GM23338 (cell line): ENCODE measurements at regions not wholly inside any gene's neighbourhood (a gene's known extent, or its start where the extent isn't known, plus 50 kb on each side); places are given as distances from the start of the nearest gene placed in this dataset.

Experiments
- ATAC-seq: fragments of 200-7000 bp; cut with Tn5 transposase; 3 replicates; pipeline ENCODE4 v1.9.1; 2020
- DNase-seq: peaks from one replicate; pipeline ENCODE4 v3.0.0-alpha.2; 2015; ENCODE audit warnings: low spot score
- H2AFZ ChIP-seq: fragments of 200-600 bp; sonication (generic); 2 replicates; pipeline ENCODE4 v1.8.0; 2016; ENCODE audit warnings: antibody characterized with exemption, mild to moderate bottlenecking, moderate library complexity
- H3F3A ChIP-seq: fragments of 200-600 bp; sonication (generic); replicated peaks from 2 replicates; pipeline ENCODE4 v1.8.0; 2017; ENCODE audit warnings: antibody characterized with exemption, mixed run types, low read depth
- H3K27ac ChIP-seq: fragments of 200-600 bp; sonication (generic); 2 replicates; pipeline ENCODE4 v1.6.1; 2016; ENCODE audit warnings: low read depth
- H3K27me3 ChIP-seq: fragments of 200-600 bp; sonication (generic); 2 replicates; pipeline ENCODE4 v1.8.0; 2016; ENCODE audit warnings: mild to moderate bottlenecking, mixed run types, moderate library complexity; ENCODE audit not compliant: insufficient read depth
- H3K36me3 ChIP-seq: fragments of 200-600 bp; sonication (generic); 2 replicates; pipeline ENCODE4 v1.8.0; 2016; ENCODE audit warnings: mild to moderate bottlenecking; ENCODE audit not compliant: insufficient read depth
- H3K4me1 ChIP-seq: fragments of 200-600 bp; sonication (generic); 2 replicates; pipeline ENCODE4 v1.8.0; 2016; ENCODE audit warnings: mild to moderate bottlenecking, moderate library complexity; ENCODE audit not compliant: insufficient read depth
- H3K4me2 ChIP-seq: fragments of 200-600 bp; sonication (generic); 2 replicates; pipeline ENCODE4 v1.7.1; 2017; ENCODE audit warnings: mixed run types
- H3K4me3 ChIP-seq: fragments of 200-600 bp; sonication (generic); 2 replicates; pipeline ENCODE4 v1.6.1; 2016; ENCODE audit warnings: mixed run types
- H3K79me2 ChIP-seq: fragments of 200-600 bp; sonication (generic); replicated peaks from 2 replicates; pipeline ENCODE4 v1.8.0; 2017; ENCODE audit warnings: mild to moderate bottlenecking; ENCODE audit not compliant: insufficient read depth
- H3K9me2 ChIP-seq: fragments of 200-600 bp; sonication (generic); 2 replicates; pipeline ENCODE4 v1.8.0; 2017; ENCODE audit not compliant: insufficient read depth
- H4K20me1 ChIP-seq: fragments of 200-600 bp; sonication (generic); replicated peaks from 2 replicates; pipeline ENCODE4 v1.8.0; 2017; ENCODE audit warnings: mild to moderate bottlenecking; ENCODE audit not compliant: insufficient read depth
- H3K27ac Mint-ChIP-seq: 2 replicates; pipeline ENCODE4 v1.8.0; 2020; ENCODE audit warnings: inconsistent platforms, mild to moderate bottlenecking, moderate library complexity, mixed read lengths
- H3K27me3 Mint-ChIP-seq: 3 replicates; pipeline ENCODE4 v1.8.0; 2022; ENCODE audit warnings: low read depth, mild to moderate bottlenecking, moderate library complexity, mixed read lengths, inconsistent platforms; ENCODE audit not compliant: insufficient read depth, poor library complexity
- H3K36me3 Mint-ChIP-seq: 3 replicates; pipeline ENCODE4 v1.8.0; 2021; ENCODE audit warnings: low read depth, mild to moderate bottlenecking, inconsistent platforms, moderate library complexity, mixed read lengths
- H3K4me1 Mint-ChIP-seq: 3 replicates; pipeline ENCODE4 v1.8.0; 2020; ENCODE audit warnings: mild to moderate bottlenecking, inconsistent platforms, mixed read lengths
- H3K4me3 Mint-ChIP-seq: 3 replicates; pipeline ENCODE4 v1.8.0; 2021; ENCODE audit warnings: moderate library complexity, mild to moderate bottlenecking, inconsistent platforms, mixed read lengths
- H3K9me3 Mint-ChIP-seq: 3 replicates; pipeline ENCODE4 v1.8.0; 2020; ENCODE audit warnings: moderate library complexity, mild to moderate bottlenecking, inconsistent platforms, mixed read lengths
- CREB1 ChIP-seq: fragments of 250-450 bp; sonication (Bioruptor Pico); IDR thresholded peaks from 2 replicates; pipeline ENCODE4 v1.5.0; 2020; ENCODE audit warnings: low read depth, mild to moderate bottlenecking, moderate library complexity
- CTCF ChIP-seq, 2 experiments: fragments of 200-600 bp in 1 of 2; sonication (generic) in 1 of 2; conservative IDR thresholded peaks; 2 replicates each; pipeline versions ENCODE4 v1.5.1 to v1.6.1; 2016 to 2017; ENCODE audit warnings: antibody characterized with exemption in 2 of 2, low read depth in 2 of 2, mild to moderate bottlenecking in 2 of 2, moderate library complexity in 1 of 2
- EZH2 ChIP-seq: fragments of 200-600 bp; sonication (generic); IDR thresholded peaks from one replicate; pipeline ENCODE4 v1.8.0; 2017; ENCODE audit warnings: antibody characterized with exemption, mild to moderate bottlenecking, low read depth; ENCODE audit not compliant: unreplicated experiment
- EZH2phosphoT487 ChIP-seq: fragments of 200-600 bp; sonication (generic); IDR thresholded peaks from one replicate; pipeline ENCODE4 v1.8.1; 2018; ENCODE audit warnings: antibody characterized with exemption; ENCODE audit not compliant: unreplicated experiment
- JUNB ChIP-seq: IDR thresholded peaks from one replicate; pipeline ENCODE4 v1.6.1; 2016; ENCODE audit warnings: antibody characterized with exemption; ENCODE audit not compliant: unreplicated experiment
- NANOG ChIP-seq: IDR thresholded peaks from 2 replicates; pipeline ENCODE4 v1.6.1; 2016; ENCODE audit warnings: antibody characterized with exemption, borderline replicate concordance
- POLR2AphosphoS5 ChIP-seq: IDR thresholded peaks from 2 replicates; pipeline ENCODE4 v1.6.1; 2016; ENCODE audit warnings: antibody characterized with exemption, low read depth
- STAT1 ChIP-seq: IDR thresholded peaks from one replicate; pipeline ENCODE4 v1.6.1; 2016; ENCODE audit warnings: antibody characterized with exemption; ENCODE audit not compliant: unreplicated experiment
- ZNF114 ChIP-seq: fragments of 250-450 bp; sonication (Bioruptor Pico); IDR thresholded peaks from 2 replicates; pipeline ENCODE4 v1.5.0; 2020; ENCODE audit warnings: mild to moderate bottlenecking, moderate library complexity
- ZNF331 ChIP-seq: fragments of 250-450 bp; sonication (Bioruptor Pico); IDR thresholded peaks from 2 replicates; pipeline ENCODE4 v1.5.0; 2020; ENCODE audit warnings: low read depth, mild to moderate bottlenecking, moderate library complexity
- TF ChIP-seq, protein P1 (sequence below): fragments of 250-450 bp; sonication (Bioruptor Pico); IDR thresholded peaks from 2 replicates; pipeline ENCODE4 v1.5.0; 2020; ENCODE audit warnings: mild to moderate bottlenecking, moderate library complexity
- TF ChIP-seq, protein P2 (sequence below): IDR thresholded peaks from 2 replicates; pipeline ENCODE4 v1.6.1; 2016; ENCODE audit warnings: antibody characterized with exemption
- TF ChIP-seq, protein P3 (sequence below): IDR thresholded peaks from one replicate; pipeline ENCODE4 v1.6.1; 2018; ENCODE audit warnings: antibody characterized with exemption; ENCODE audit not compliant: unreplicated experiment

DNA sequence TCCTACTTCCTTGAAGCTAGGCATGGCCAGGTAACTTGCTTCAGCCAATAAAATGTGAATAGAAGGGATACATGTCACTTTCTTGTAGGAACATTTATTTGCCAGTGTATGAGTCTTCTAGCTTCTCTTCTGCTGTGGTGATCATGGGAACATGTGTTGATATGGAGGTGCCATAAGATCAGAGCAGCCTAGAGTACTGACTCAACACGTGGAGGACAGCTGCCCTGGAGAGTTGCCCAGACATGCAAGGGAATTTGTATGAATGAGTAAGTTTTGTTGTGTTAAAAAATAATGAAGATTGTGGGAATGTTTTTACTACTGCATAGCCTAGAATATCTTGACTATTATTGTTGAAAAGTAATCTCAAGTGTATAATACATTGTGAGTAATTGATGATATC, 502.3 kb downstream of the NUF2 start (continued):
- no peak for TF ChIP-seq EZH2phosphoT487

GRCh38 chr1:163824490-163824889, 502.7 kb downstream of the NUF2 start:
- H3F3A ChIP-seq = no peaks in the 10 kb centered on the region
- Mint-ChIP-seq H3K27me3 (no peaks in the 10 kb centered on the region), H3K9me3 (no peaks in the 10 kb centered on the region), H3K4me3 (no peak overlapping the region), H3K36me3 (no peaks in the 10 kb centered on the region), H3K27ac (no peak overlapping the region), H3K4me1 (no peaks in the 10 kb centered on the region)
- H3K9me2 ChIP-seq = peaks cover 14% of the 10 kb centered on the region
- H3K4me3 ChIP-seq = no peak overlapping the region
- ATAC-seq (no peak), DNase-seq (no peak)
- TF ChIP-seq, protein P1, sequence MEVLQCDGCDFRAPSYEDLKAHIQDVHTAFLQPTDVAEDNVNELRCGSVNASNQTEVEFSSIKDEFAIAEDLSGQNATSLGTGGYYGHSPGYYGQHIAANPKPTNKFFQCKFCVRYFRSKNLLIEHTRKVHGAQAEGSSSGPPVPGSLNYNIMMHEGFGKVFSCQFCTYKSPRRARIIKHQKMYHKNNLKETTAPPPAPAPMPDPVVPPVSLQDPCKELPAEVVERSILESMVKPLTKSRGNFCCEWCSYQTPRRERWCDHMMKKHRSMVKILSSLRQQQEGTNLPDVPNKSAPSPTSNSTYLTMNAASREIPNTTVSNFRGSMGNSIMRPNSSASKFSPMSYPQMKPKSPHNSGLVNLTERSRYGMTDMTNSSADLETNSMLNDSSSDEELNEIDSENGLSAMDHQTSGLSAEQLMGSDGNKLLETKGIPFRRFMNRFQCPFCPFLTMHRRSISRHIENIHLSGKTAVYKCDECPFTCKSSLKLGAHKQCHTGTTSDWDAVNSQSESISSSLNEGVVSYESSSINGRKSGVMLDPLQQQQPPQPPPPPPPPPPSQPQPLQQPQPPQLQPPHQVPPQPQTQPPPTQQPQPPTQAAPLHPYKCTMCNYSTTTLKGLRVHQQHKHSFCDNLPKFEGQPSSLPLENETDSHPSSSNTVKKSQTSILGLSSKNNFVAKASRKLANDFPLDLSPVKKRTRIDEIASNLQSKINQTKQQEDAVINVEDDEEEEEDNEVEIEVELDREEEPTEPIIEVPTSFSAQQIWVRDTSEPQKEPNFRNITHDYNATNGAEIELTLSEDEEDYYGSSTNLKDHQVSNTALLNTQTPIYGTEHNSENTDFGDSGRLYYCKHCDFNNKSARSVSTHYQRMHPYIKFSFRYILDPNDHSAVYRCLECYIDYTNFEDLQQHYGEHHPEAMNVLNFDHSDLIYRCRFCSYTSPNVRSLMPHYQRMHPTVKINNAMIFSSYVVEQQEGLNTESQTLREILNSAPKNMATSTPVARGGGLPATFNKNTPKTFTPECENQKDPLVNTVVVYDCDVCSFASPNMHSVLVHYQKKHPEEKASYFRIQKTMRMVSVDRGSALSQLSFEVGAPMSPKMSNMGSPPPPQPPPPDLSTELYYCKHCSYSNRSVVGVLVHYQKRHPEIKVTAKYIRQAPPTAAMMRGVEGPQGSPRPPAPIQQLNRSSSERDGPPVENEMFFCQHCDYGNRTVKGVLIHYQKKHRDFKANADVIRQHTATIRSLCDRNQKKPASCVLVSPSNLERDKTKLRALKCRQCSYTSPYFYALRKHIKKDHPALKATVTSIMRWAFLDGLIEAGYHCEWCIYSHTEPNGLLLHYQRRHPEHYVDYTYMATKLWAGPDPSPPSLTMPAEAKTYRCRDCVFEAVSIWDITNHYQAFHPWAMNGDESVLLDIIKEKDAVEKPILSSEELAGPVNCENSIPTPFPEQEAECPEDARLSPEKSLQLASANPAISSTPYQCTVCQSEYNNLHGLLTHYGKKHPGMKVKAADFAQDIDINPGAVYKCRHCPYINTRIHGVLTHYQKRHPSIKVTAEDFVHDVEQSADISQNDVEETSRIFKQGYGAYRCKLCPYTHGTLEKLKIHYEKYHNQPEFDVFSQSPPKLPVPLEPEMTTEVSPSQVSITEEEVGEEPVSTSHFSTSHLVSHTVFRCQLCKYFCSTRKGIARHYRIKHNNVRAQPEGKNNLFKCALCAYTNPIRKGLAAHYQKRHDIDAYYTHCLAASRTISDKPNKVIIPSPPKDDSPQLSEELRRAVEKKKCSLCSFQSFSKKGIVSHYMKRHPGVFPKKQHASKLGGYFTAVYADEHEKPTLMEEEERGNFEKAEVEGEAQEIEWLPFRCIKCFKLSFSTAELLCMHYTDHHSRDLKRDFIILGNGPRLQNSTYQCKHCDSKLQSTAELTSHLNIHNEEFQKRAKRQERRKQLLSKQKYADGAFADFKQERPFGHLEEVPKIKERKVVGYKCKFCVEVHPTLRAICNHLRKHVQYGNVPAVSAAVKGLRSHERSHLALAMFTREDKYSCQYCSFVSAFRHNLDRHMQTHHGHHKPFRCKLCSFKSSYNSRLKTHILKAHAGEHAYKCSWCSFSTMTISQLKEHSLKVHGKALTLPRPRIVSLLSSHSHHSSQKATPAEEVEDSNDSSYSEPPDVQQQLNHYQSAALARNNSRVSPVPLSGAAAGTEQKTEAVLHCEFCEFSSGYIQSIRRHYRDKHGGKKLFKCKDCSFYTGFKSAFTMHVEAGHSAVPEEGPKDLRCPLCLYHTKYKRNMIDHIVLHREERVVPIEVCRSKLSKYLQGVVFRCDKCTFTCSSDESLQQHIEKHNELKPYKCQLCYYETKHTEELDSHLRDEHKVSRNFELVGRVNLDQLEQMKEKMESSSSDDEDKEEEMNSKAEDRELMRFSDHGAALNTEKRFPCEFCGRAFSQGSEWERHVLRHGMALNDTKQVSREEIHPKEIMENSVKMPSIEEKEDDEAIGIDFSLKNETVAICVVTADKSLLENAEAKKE (CRISPR knock-in tag) = no peak
- TF ChIP-seq EZH2phosphoT487 (no peak), EZH2 (no peak), NANOG (no peak), POLR2AphosphoS5 (no peak), ZNF114 (no peak), ZNF331 (no peak), CREB1 (CRISPR knock-in tag) (no peak), JUNB (no peak), CTCF (conservative IDR thresholded peaks at IDR 0.05; ENCODE audit: low read depth in 2 of 2) (no peak), STAT1 (no peak)
- TF ChIP-seq, protein P2, sequence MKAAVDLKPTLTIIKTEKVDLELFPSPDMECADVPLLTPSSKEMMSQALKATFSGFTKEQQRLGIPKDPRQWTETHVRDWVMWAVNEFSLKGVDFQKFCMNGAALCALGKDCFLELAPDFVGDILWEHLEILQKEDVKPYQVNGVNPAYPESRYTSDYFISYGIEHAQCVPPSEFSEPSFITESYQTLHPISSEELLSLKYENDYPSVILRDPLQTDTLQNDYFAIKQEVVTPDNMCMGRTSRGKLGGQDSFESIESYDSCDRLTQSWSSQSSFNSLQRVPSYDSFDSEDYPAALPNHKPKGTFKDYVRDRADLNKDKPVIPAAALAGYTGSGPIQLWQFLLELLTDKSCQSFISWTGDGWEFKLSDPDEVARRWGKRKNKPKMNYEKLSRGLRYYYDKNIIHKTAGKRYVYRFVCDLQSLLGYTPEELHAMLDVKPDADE = no peak
- TF ChIP-seq, protein P3, sequence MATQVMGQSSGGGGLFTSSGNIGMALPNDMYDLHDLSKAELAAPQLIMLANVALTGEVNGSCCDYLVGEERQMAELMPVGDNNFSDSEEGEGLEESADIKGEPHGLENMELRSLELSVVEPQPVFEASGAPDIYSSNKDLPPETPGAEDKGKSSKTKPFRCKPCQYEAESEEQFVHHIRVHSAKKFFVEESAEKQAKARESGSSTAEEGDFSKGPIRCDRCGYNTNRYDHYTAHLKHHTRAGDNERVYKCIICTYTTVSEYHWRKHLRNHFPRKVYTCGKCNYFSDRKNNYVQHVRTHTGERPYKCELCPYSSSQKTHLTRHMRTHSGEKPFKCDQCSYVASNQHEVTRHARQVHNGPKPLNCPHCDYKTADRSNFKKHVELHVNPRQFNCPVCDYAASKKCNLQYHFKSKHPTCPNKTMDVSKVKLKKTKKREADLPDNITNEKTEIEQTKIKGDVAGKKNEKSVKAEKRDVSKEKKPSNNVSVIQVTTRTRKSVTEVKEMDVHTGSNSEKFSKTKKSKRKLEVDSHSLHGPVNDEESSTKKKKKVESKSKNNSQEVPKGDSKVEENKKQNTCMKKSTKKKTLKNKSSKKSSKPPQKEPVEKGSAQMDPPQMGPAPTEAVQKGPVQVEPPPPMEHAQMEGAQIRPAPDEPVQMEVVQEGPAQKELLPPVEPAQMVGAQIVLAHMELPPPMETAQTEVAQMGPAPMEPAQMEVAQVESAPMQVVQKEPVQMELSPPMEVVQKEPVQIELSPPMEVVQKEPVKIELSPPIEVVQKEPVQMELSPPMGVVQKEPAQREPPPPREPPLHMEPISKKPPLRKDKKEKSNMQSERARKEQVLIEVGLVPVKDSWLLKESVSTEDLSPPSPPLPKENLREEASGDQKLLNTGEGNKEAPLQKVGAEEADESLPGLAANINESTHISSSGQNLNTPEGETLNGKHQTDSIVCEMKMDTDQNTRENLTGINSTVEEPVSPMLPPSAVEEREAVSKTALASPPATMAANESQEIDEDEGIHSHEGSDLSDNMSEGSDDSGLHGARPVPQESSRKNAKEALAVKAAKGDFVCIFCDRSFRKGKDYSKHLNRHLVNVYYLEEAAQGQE = no peak
- no peaks in the 10 kb centered on the region for H3K4me1 ChIP-seq
- H4K20me1 ChIP-seq = no peaks in the 10 kb centered on the region
- no peak overlapping the region for H3K4me2 ChIP-seq
- H3K27ac ChIP-seq = no peak overlapping the region
- no peaks in the 10 kb centered on the region for H3K79me2 ChIP-seq
- no peaks in the 10 kb centered on the region for H3K36me3 ChIP-seq
- no peak overlapping the region for H2AFZ ChIP-seq
- H3K27me3 ChIP-seq = no peaks in the 10 kb centered on the region
